Activated B cell treated with CpG ODN at 0.5 μM for 24 hours (primary cell): ENCODE measurements at regions not wholly inside any gene's neighbourhood (a gene's known extent, or its start where the extent isn't known, plus 50 kb on each side); places are given as distances from the start of the nearest gene placed in this dataset.

Experiments
- ATAC-seq: fragments of 200-7000 bp; cut with Tn5 transposase; one replicate; pipeline ENCODE4 v1.10.0; 2021; ENCODE audit warnings: low read depth, mild to moderate bottlenecking, moderate library complexity
- CTCF ChIA-PET: fragments of 350-600 bp; sonication (Branson Sonifier 250); formaldehyde crosslinking; loops from one replicate; lab custom pipeline; 2021; ENCODE audit warnings: antibody characterized with exemption; lab: Charles Lee
- POLR2A ChIA-PET: fragments of 350-600 bp; sonication (Branson Sonifier 250); formaldehyde crosslinking; loops from one replicate; lab custom pipeline; 2021; ENCODE audit warnings: antibody characterized with exemption; lab: Charles Lee
- DNase-seq: peaks from one replicate; pipeline ENCODE4 v3.0.0; 2022
- H3K27ac Mint-ChIP-seq: one replicate; pipeline ENCODE4 v1.8.0; 2020; ENCODE audit warnings: mixed read lengths
- H3K27me3 Mint-ChIP-seq: one replicate; pipeline ENCODE4 v1.8.0; 2021; ENCODE audit warnings: mixed read lengths
- H3K36me3 Mint-ChIP-seq: one replicate; pipeline ENCODE4 v1.8.0; 2021; ENCODE audit warnings: low read depth, mixed read lengths
- H3K4me1 Mint-ChIP-seq: one replicate; pipeline ENCODE4 v1.8.0; 2021; ENCODE audit warnings: mixed read lengths
- H3K4me3 Mint-ChIP-seq: one replicate; pipeline ENCODE4 v1.8.0; 2020; ENCODE audit warnings: mild to moderate bottlenecking, mixed read lengths
- H3K9me3 Mint-ChIP-seq: one replicate; pipeline ENCODE4 v1.8.0; 2020; ENCODE audit warnings: mixed read lengths
- CTCF ChIP-seq: fragments of 200-600 bp; IDR thresholded peaks from one replicate; pipeline ENCODE4 v1.8.0; 2022; ENCODE audit warnings: antibody characterized with exemption, mild to moderate bottlenecking
- intact Hi-C: fragments of 100-400 bp; cut with micrococcal nuclease; formaldehyde crosslinking; loops from one replicate; pipeline ENCODE4 v1.15.1; 2024

DNA sequence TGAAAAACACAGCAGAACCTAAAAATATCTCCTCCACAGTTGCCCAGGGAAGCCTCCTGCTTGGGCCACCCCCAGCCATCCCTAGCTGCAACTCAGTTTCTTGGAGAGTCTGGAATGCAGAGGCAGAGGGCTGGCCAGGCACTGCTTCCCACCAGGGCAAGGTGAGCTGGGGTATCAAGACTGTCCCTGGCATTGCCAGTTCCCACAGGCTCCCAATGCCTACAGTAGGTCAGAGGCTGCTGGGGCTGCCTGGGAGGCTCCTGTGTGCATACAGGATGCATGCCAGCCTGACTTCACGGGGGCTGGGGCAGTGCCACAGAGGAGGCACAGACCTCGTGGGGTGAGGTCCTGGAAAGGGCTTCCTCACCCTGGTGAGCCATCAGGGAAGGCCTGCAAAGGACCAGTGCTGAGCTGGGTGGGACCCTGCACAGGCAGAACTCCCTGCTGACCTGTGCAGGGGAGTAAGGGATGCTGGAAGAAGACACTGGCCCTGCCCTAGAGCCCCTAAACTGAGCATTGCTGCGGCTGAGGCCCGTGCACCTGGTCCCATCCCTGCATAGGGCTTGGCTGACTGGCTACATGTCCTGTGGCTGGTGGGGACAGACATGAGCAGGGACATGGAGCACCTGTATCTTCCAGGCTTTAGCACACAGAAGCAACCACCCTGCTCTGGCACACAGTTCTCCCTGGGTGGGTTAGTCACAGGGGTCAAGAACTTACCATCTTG lies 121.9 kb upstream of the RET start:
- Mint-ChIP-seq H3K27me3 (peaks cover 6% of the 10 kb centered on the region), H3K9me3 (peaks cover 6% of the 10 kb centered on the region), H3K4me1 (no peaks in the 10 kb centered on the region), H3K27ac (no peak overlapping the region), H3K36me3 (no peaks in the 10 kb centered on the region), H3K4me3 (no peak overlapping the region)
- ChIA-PET POLR2A (no interaction called here), CTCF (no interaction called here)
- no peak for DNase-seq
- TF ChIP-seq CTCF: no peak
- ATAC-seq: no peak
- intact Hi-C loops: no loop called here

GRCh38 chr10:42955493-42955889 lies 121.4 kb upstream of the RET start:
- peaks cover 6% of the 10 kb centered on the region for H3K9me3 Mint-ChIP-seq
- intact Hi-C loops: no loop called here
- TF ChIP-seq CTCF: no peak
- ChIA-PET POLR2A (no interaction called here), CTCF (no interaction called here)
- H3K4me1 Mint-ChIP-seq: no peaks in the 10 kb centered on the region
- no peak for DNase-seq
- no peak overlapping the region for H3K4me3 Mint-ChIP-seq
- no peak for ATAC-seq
- no peaks in the 10 kb centered on the region for H3K36me3 Mint-ChIP-seq
- H3K27ac Mint-ChIP-seq: no peak overlapping the region
- peaks cover 5% of the 10 kb centered on the region for H3K27me3 Mint-ChIP-seq

DNA sequence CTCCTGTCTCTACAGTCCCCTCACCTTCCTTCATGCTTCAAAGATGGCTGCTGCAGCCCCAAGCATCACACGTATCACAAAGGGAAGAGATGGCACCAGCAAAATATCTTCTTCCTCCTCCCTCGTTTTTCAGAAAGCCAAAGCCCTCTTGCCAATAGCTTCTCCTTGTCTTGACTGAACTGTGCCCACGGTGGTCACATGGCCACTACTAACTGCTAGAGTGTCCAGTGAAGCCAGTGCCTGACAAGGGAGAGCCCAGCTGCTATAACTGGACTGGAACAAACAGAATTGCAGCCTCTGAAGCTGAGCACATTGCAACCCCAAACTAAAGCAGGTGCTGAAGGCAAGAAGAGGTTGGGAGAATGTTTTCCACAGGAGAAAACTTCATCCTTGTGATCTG lies 120.8 kb upstream of the RET start:
- peaks cover 6% of the 10 kb centered on the region for H3K9me3 Mint-ChIP-seq
- ATAC-seq (no peak), DNase-seq (no peak)
- H3K36me3 Mint-ChIP-seq: no peaks in the 10 kb centered on the region
- H3K4me3 Mint-ChIP-seq: no peak overlapping the region
- CTCF ChIA-PET: no interaction called here
- peaks cover 2% of the 10 kb centered on the region for H3K27me3 Mint-ChIP-seq
- H3K4me1 Mint-ChIP-seq: no peaks in the 10 kb centered on the region
- intact Hi-C loops: no loop called here
- POLR2A ChIA-PET: no interaction called here
- no peak overlapping the region for H3K27ac Mint-ChIP-seq
- TF ChIP-seq CTCF: no peak

DNA sequence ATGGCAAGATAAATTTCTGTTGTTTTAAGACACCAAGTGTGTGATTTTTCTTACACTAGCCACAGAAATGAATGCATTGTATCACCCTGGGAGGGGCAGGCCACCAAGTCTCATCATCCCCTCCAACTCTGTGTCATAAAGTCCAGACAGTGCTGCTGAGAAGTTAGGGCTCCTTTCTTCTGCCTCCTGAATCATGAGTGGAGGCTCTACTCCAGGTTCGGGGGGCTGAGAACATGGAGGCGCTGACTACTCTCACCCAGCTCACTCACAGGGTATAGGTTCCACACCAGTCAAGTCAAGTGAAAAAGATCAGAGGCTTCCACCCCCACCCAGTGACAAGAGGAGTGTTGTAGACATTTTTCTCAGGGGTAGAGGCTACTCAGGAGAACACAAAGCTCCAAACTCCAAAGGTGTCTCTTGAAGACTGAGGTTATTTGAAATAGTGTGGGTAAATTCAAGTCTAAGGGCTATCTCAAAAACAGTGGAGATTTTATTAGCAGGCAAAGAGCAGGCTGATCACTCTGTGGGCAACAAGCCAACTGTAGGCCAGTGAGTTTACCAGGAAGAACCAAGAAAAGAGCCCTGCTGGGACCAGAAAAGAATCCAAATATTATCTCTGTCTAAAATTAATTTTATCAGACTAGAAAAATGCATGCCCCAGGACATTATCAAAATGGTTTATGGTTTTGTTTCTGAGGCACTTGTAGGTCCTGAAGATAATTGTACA lies 118.6 kb upstream of the RET start:
- Mint-ChIP-seq H3K4me1 (no peaks in the 10 kb centered on the region), H3K9me3 (peaks cover 6% of the 10 kb centered on the region), H3K4me3 (no peak overlapping the region), H3K36me3 (no peaks in the 10 kb centered on the region), H3K27ac (no peak overlapping the region), H3K27me3 (no peaks in the 10 kb centered on the region)
- no peak for TF ChIP-seq CTCF
- ChIA-PET POLR2A (no interaction called here), CTCF (no interaction called here)
- intact Hi-C loops: no loop called here
- ATAC-seq (no peak), DNase-seq (no peak)

DNA sequence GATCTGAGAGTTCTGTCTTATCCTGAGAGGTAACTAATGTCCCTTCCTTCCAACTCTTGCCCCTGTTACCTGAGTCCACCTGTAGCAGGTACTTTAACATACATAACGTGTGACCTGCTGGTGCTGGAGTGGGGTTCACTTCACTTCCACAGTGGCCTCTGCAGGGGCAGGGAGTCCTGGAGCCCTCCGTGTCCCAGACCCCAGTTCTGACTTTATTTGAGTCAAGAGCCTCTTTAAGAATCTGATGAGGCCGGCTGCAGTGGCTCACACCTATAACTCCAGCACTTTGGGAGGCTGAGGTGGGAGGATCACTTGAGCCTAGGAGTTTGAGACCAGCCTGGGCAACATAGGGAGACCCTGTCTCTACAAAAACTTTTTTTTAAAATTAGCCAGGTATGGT lies 117.0 kb upstream of the RET start:
- ChIA-PET POLR2A (no interaction called here), CTCF (no interaction called here)
- no peak overlapping the region for H3K4me3 Mint-ChIP-seq
- no peaks in the 10 kb centered on the region for H3K4me1 Mint-ChIP-seq
- H3K36me3 Mint-ChIP-seq: no peaks in the 10 kb centered on the region
- H3K27me3 Mint-ChIP-seq: no peaks in the 10 kb centered on the region
- DNase-seq (no peak), ATAC-seq (no peak)
- no peak overlapping the region for H3K27ac Mint-ChIP-seq
- TF ChIP-seq CTCF: no peak
- peaks cover 6% of the 10 kb centered on the region for H3K9me3 Mint-ChIP-seq
- intact Hi-C loops: no loop called here
